Loucy (cell line): ENCODE measurements at regions not wholly inside any gene's neighbourhood (a gene's known extent, or its start where the extent isn't known, plus 50 kb on each side); places are given as distances from the start of the nearest gene placed in this dataset.

Source experiments
- H2AFZ ChIP-seq: fragments of 200-600 bp; sonication (generic); 2 replicates; pipeline ENCODE4 v1.6.0; 2016; ENCODE audit warnings: antibody characterized with exemption, mild to moderate bottlenecking, low read length, moderate library complexity
- H3F3A ChIP-seq: fragments of 200-600 bp; 2 replicates; pipeline ENCODE4 v1.6.0; 2016; ENCODE audit warnings: antibody characterized with exemption, low read depth, mild to moderate bottlenecking
- H3K27me3 ChIP-seq: fragments of 200-600 bp; sonication (generic); 2 replicates; pipeline ENCODE4 v1.6.1; 2014; ENCODE audit warnings: low read length, mild to moderate bottlenecking; ENCODE audit not compliant: insufficient read depth, poor library complexity, severe bottlenecking
- H3K36me3 ChIP-seq: fragments of 200-600 bp; sonication (generic); 2 replicates; pipeline ENCODE4 v1.6.1; 2016; ENCODE audit warnings: low read length; ENCODE audit not compliant: insufficient read depth
- H3K4me1 ChIP-seq: fragments of 200-600 bp; sonication (generic); 2 replicates; pipeline ENCODE4 v1.5.1; 2014; ENCODE audit warnings: low read length, mild to moderate bottlenecking; ENCODE audit not compliant: insufficient read depth, poor library complexity, severe bottlenecking
- H3K4me2 ChIP-seq: fragments of 200-600 bp; sonication (generic); 2 replicates; pipeline ENCODE4 v1.6.0; 2014; ENCODE audit warnings: antibody characterized with exemption, low read length, low read depth, mild to moderate bottlenecking; ENCODE audit not compliant: poor library complexity, severe bottlenecking
- H3K4me3 ChIP-seq: fragments of 200-600 bp; sonication (generic); 2 replicates; pipeline ENCODE4 v1.5.1; 2014; ENCODE audit warnings: low read length, mild to moderate bottlenecking, mixed read lengths; ENCODE audit not compliant: poor library complexity, severe bottlenecking
- H3K79me2 ChIP-seq: fragments of 200-600 bp; sonication (generic); 2 replicates; pipeline ENCODE4 v1.6.1; 2014; ENCODE audit warnings: low read length; ENCODE audit not compliant: insufficient read depth
- H3K9ac ChIP-seq: fragments of 200-600 bp; sonication (generic); 2 replicates; pipeline ENCODE4 v1.6.0; 2014; ENCODE audit warnings: mild to moderate bottlenecking, low read depth, low read length, moderate library complexity; ENCODE audit not compliant: poor library complexity, severe bottlenecking
- H3K9me2 ChIP-seq: fragments of 200-600 bp; sonication (generic); replicated peaks from 2 replicates; pipeline ENCODE4 v1.6.1; 2016; ENCODE audit warnings: low read depth, low read length, mixed read lengths
- H3K9me3 ChIP-seq: fragments of 200-600 bp; sonication (generic); 2 replicates; pipeline ENCODE4 v1.6.1; 2014; ENCODE audit warnings: mild to moderate bottlenecking, antibody characterized with exemption, low read length, low read depth; ENCODE audit not compliant: insufficient read depth
- H4K20me1 ChIP-seq: fragments of 200-600 bp; sonication (generic); 2 replicates; pipeline ENCODE4 v1.6.0; 2014; ENCODE audit warnings: antibody characterized with exemption, low read length, mild to moderate bottlenecking; ENCODE audit not compliant: insufficient read depth, poor library complexity, severe bottlenecking
- EZH2phosphoT487 ChIP-seq: fragments of 200-600 bp; IDR thresholded peaks from 2 replicates; pipeline ENCODE4 v1.6.1; 2018; ENCODE audit warnings: antibody characterized with exemption, mild to moderate bottlenecking, moderate library complexity, borderline replicate concordance
- TF ChIP-seq, protein P1 (sequence below): fragments of 200-600 bp; sonication (generic); conservative IDR thresholded peaks from 2 replicates; pipeline ENCODE4 v1.5.1; 2014; ENCODE audit warnings: mild to moderate bottlenecking, antibody characterized with exemption, low read length

DNA sequence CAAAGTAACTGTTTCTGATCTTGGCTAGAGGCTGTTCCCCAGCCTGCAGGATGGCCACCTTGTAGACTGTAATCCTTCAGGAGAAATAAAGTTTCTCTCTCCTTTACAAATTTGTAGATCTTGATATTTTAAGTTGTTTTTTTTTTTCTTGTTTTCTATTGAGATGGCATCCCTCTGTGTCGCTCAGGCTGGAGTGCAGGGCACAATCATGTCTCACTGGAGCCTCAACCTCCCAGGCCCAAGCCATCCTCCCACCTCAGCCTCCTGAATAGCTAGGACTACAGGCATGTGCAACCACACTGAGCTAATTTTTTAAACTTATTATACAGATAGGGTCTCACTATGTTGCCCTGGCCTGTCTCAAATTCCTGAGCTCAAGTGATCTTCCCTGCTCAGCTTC is 389.8 kb upstream of the LRRC4C start:
- H4K20me1 ChIP-seq: no peaks in the 10 kb centered on the region
- no peaks in the 10 kb centered on the region for H3K27me3 ChIP-seq
- H3K9me2 ChIP-seq: no peaks in the 10 kb centered on the region
- no peaks in the 10 kb centered on the region for H3K79me2 ChIP-seq
- H3K9ac ChIP-seq: no peak overlapping the region
- H3F3A ChIP-seq: no peaks in the 10 kb centered on the region
- H3K4me1 ChIP-seq: no peaks in the 10 kb centered on the region
- H3K4me2 ChIP-seq: no peak overlapping the region
- no peaks in the 10 kb centered on the region for H3K9me3 ChIP-seq
- no peak overlapping the region for H3K4me3 ChIP-seq
- no peak overlapping the region for H2AFZ ChIP-seq
- no peaks in the 10 kb centered on the region for H3K36me3 ChIP-seq
- no peak for TF ChIP-seq EZH2phosphoT487
- TF ChIP-seq, protein P1, sequence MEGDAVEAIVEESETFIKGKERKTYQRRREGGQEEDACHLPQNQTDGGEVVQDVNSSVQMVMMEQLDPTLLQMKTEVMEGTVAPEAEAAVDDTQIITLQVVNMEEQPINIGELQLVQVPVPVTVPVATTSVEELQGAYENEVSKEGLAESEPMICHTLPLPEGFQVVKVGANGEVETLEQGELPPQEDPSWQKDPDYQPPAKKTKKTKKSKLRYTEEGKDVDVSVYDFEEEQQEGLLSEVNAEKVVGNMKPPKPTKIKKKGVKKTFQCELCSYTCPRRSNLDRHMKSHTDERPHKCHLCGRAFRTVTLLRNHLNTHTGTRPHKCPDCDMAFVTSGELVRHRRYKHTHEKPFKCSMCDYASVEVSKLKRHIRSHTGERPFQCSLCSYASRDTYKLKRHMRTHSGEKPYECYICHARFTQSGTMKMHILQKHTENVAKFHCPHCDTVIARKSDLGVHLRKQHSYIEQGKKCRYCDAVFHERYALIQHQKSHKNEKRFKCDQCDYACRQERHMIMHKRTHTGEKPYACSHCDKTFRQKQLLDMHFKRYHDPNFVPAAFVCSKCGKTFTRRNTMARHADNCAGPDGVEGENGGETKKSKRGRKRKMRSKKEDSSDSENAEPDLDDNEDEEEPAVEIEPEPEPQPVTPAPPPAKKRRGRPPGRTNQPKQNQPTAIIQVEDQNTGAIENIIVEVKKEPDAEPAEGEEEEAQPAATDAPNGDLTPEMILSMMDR: no peak

DNA sequence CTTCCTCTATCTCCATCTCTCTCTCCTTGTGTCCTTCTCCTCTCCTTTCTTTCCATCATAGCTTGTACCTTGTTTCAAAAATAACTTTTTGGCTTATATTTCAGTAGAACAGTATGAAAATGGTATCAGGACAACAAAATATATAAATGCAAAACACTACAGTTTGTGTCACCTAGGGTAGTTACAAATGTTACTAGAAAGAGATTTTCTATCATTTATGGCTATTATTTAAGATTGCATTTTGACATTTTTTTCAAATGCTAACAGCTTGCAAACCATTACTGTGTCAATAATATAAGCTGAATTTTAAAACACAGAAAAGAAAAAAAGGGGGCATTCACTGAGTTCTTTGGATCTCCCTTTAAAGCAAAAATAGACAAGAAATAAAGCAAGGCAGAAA is 392.3 kb upstream of the LRRC4C start:
- Histone ChIP-seq H3K79me2 (no peaks in the 10 kb centered on the region), H3K27me3 (no peaks in the 10 kb centered on the region), H3K36me3 (no peaks in the 10 kb centered on the region), H3K4me3 (no peak overlapping the region), H3K4me1 (no peaks in the 10 kb centered on the region), H3K4me2 (no peak overlapping the region), H3K9me3 (no peaks in the 10 kb centered on the region), H3K9me2 (no peaks in the 10 kb centered on the region), H2AFZ (no peak overlapping the region), H3K9ac (no peak overlapping the region), H4K20me1 (no peaks in the 10 kb centered on the region), H3F3A (no peaks in the 10 kb centered on the region)
- TF ChIP-seq, protein P1: no peak

DNA sequence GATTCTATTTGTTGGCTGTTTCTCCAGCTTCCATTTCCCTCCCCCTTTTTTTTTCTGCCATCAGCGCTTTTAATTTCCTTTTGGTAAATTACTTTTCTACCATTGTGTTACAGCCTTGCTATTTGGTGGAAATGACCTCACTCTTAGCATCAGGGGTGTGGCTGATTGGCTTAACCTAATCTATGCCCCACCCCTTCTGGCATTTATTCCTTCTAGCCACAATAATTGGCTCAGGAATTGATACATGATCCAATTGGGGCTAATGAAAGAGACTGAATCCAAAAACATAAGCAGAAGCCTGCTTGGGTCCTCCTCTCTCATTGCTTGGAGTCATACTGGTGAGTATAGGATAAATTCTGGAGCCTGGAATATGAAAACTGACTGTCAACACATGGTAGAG is 402.4 kb upstream of the LRRC4C start:
- Histone ChIP-seq H4K20me1 (no peaks in the 10 kb centered on the region), H3K4me3 (no peak overlapping the region), H3K79me2 (no peaks in the 10 kb centered on the region), H3K9me3 (no peaks in the 10 kb centered on the region), H3K9ac (no peak overlapping the region), H3F3A (no peaks in the 10 kb centered on the region), H3K4me2 (no peak overlapping the region), H3K4me1 (no peaks in the 10 kb centered on the region), H2AFZ (no peak overlapping the region), H3K36me3 (no peaks in the 10 kb centered on the region), H3K27me3 (no peaks in the 10 kb centered on the region), H3K9me2 (no peaks in the 10 kb centered on the region)
- TF ChIP-seq, protein P1: no peak
- TF ChIP-seq EZH2phosphoT487: no peak
